ENCODE measurements at regions not wholly inside any gene's neighbourhood (a gene's known extent, or its start where the extent isn't known, plus 50 kb on each side); places are given as distances from the start of the nearest gene placed in this dataset.
A peak's percentile ranks its signal among the peaks of the same experiment; 100 is the strongest.

DNA sequence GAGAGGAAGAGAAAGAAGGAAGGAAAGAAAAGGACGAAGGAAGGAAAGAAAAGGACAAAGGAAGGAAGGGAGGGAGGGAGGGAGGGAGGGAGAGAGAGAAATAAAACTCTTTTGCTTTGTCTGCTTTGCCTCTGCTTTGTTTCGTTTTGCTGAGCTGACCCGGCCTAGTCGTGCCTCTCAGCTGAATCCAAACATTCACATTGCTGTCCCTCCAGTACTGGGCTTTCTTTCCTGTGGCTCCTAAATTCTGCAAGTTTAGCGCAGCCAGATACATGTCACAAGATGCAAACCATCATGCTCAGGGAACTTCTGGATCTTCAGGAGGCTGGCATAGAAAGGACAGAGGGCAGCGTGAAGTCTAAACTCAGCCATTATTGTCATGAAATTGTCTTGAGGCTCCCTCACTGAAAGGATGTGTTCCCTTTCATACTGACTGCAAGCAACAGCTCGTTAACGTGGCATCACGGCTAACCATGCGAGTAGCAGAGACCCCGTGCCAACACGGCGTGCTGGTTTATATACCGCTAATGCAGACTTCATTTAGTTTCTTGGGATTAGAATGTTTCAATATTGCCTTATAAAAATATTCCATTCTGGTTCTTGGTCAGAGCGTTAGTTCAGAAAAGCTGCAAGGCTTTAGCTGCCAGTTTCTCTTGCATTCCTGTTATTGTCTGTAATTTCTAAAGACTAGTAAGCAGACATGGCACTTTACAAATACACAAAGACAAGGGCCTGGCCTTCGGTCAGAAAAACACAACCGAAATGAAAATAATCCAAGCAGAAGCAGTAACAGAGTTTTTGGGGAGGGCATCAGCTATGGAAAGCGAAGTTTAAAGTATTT is 94.2 kb downstream of the TMEM174 start:
- DNase-seq = no peak

DNA sequence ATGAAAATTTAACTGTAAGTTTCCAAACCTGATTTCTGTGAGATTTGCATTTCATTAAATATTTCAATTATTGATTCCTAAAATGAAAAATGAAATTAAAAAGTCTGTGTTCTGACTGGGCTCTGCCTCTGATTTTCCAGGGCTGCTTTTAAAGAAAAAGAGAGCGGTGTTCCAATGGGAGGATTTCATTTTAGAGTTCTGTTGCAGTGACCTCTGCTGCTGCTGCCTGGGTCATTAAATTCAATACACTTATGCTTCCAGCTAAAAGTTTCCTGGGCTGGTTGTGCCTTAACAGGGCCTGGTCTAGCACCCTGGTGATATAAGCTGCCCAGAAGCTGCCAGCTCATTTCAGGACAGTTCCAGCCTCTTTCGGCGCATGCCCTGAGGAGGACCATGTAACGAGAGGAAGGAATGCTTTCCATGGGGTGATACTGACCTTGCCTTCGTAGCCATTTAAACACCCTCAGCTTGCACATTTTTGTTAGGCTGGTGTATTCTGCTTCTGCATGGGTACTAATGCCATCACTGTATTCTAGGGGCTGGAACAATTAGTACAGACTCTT is 93.3 kb downstream of the TMEM174 start:
- DNase-seq = peak in 2 of 3 donors; percentile 32 to 68

DNA sequence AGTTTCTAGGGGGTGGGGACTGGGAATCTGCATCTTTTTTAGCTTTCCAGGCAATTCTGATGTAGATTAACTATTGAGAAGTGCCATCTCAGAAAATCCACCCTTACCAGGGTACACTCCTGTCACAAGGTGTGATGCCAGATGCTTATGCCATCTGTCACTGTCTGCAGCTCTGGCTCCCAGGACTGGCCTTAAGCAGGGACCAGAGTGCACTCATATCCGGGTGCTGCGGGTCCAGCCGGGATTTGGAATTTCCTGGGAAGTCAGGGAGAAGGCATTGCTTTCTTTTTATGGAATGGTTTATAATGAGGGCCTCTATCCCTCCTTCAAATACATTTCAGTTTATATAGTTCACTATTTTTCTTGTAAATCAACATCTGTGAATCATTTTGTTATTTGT is 92.6 kb downstream of the TMEM174 start:
- DNase-seq = peak in 1 of 3 donors; percentile 40

DNA sequence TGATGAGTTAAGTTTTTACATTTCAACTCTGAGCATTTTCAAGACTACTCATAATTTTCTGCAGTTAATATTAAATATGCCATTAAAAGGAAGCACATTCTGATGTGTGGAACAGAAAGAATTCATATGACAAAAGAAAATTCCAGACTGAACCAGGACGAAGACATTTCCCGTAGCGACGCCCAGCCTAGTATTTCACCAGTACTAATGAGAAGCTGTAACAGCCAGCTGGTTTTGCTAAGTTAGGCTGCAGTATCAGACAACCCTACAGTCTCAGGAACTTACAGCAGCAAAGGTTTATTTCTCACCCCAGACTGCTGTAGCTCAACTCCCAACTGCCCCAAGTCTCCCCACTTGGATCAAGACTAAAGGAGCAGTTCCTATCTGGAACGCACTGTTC is 91.6 kb downstream of the TMEM174 start:
- no peak for DNase-seq

DNA sequence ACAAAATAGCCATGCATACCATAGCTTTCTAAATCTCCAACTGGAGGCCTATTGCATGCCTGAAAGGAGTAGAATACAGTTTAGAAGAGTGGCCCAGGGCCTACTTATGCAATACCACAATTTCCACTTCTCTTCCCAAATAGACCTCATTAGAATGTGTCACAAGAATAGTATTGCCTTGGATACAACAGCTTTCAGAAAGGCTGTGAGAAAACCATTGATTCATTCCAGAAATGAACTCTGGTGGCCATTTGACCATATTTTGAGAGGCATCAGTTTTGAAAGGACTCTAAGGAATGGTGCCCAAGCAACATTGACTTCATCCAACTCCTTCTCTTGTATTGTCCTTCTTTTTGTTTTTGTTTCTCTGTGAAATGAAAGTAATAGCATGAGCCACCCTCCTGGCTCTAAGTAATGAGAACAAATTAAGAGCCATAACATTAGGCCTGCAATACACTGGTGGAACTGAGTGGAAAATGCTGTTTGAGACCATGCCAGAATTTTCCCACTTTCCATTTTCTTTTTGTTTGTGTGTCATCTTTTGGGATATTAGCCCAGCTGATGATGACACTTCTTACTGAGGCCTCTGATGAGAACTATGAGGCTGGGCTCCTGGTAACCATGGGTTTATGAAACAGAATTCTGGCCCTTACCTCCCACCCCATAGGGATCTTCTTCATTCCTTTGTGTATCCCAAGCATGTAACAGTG is 90.2 kb downstream of the TMEM174 start:
- no peak for DNase-seq

DNA sequence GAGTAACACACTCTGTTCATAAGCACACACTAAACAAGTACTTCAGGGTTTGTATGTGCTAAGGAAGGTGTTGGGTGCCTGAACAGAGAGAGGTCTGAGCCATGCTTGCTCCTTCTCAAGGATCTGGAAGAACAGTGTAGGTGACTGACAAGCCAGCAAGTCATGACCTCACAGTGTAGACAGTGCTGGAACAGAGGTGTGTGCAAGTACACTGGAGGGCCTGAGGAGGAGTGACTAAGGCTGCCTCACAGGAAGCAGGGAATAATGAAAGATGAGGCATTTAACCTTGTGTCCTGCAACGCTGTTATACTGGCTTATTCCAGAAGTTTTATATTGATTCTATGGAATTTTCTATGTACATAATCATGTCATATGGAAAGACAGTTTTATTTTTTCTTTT is 83.9 kb downstream of the TMEM174 start:
- DNase-seq = no peak

DNA sequence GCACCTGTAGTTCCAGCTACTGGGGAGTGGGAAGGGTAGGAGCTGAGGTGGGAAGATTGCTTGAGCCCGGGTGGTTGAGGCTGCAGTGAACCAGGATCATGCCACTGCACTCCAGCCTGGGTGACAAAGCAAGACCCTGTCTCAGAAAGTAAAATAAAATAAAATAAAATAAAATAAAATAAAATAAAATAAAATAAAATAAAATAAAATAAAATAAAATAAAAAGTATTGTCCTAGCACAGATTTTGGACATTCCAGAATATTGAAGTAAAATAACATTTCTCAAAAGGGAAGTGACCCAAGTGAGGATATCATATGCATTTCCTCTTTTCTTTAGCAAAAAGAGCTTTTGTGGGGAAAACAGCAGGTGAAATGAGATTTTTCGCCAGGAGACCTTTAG is 83.5 kb downstream of the TMEM174 start:
- no peak for DNase-seq

- DNase-seq = no peak
These were observed 83.0 kb downstream of the TMEM174 start for GRCh38 chr5:73256012-73256411.

- peak in 1 of 3 donors; percentile 9 for DNase-seq
These were observed 81.6 kb downstream of the TMEM174 start for GRCh38 chr5:73254642-73255041.

DNA sequence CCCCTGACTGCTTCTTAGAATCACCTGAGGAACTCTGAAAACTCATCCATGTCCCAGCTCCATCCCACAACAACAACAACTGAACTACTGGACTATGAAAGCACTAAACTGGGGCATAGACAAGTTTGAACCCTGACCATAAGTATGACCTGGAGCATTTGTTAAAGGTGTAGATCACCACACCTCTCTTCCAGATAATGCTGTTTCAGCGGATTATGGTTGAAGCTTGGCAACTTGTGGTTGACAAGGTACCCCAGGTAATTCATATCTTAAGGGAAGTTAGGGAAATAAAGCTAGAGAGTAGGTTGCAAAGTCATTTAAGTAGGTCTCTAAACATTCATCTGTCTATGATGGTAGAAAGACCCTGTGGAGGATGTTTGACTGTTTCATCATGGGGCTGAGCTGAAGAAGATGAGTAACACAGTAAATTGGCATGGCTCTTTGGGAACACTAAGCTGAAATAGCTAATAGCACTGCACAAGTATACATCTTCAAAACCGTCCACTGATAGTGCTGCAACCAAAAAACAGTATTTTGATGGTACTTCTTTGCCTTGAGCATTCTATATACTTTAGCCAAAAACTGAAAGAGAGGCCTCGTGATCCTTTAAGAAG is 80.2 kb downstream of the TMEM174 start:
- DNase-seq = no peak

GRCh38 chr5:73250645-73251044 is 77.7 kb downstream of the TMEM174 start:
- DNase-seq = no peak

DNA sequence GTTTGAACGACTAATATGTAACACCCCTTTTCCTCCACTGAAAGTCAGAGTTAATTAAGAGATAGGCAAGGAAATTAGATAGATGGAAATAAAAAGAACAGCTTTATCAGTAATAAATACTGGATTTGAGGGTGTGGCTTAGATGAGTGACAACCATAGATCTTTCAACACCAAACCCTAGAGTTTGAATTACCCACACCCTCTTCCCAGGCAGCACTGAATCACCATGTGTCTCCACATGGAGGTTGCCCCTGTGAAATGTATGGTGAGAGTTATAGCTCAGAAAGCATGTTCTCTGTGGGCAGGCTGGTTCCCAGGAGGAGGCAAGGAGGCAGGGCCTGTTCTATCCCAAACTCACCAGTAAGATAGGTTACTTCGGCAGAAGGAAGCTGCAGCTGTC is 69.7 kb downstream of the TMEM174 start:
- no peak for DNase-seq

GRCh38 chr5:73238873-73239272 is 65.9 kb downstream of the TMEM174 start:
- DNase-seq = no peak

- no peak for DNase-seq
These were observed 63.6 kb downstream of the TMEM174 start for GRCh38 chr5:73236541-73237128.

DNA sequence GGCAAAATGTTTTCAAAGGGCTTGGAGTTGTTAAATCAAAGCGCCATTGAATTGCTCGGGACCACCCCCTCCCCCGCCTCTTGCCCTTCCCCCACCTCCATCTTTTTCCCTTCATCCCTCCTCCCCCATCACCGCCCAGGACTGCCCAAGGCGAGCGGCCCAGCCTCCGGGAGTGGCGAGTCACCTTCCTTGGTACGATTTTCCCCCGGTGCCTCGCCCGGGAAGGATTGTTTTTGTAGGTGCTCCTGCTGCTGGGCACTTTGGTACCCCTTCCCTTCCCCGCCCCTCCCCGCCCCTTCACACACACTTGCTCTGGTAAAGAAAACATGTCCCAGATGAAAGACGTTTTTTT is 61.2 kb downstream of the TMEM174 start:
- DNase-seq = no peak

GRCh38 chr5:73233461-73234203 is 60.6 kb downstream of the TMEM174 start:
- DNase-seq = peak in 2 of 3 donors; percentile 38 to 75

DNA sequence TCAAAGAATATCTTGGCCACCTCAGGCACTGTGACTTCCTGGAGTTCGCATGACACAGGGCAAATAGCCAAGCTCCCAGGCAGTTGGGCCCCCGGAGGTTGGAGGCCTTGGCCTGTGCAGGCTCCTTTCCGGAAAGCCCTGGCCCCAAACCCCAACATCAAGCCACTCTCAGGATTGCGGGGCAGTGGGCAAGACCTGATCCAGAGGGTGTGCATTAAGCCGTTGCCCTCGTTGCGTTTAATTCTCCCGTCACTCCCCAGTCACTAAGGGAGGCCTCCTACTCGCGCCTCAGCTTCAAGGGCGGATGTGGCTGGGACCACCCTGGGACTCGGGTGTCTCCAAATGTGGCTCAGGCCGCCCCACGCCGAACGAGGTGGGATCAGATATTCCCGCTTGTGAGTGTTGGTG is 60.1 kb downstream of the TMEM174 start:
- DNase-seq = peak in 1 of 3 donors; percentile 40

GRCh38 chr5:73232266-73233041 is 59.5 kb downstream of the TMEM174 start:
- peak in 2 of 3 donors; percentile 29 to 71 for DNase-seq

GRCh38 chr5:73231246-73231778 is 58.3 kb downstream of the TMEM174 start:
- peak in 1 of 3 donors; percentile 26 for DNase-seq
